Keratinocyte (primary cell): ENCODE measurements at regions not wholly inside any gene's neighbourhood (a gene's known extent, or its start where the extent isn't known, plus 50 kb on each side); places are given as distances from the start of the nearest gene placed in this dataset.

ENCODE experiments used
- DNase-seq: peaks from one replicate; pipeline ENCODE4 v3.0.0-alpha.2; 2011; ENCODE audit warnings: low read depth, missing footprints, low spot score
- FAIRE-seq: peaks from 2 replicates; lab custom pipeline; 2011; peaks lifted over from hg19 to GRCh38; lab: Jason Lieb, UNC
- H2AFZ ChIP-seq: 2 replicates; pipeline ENCODE4 v1.6.0; 2012; ENCODE audit warnings: low read length, control low read depth, inconsistent platforms; ENCODE audit not compliant: control insufficient read depth
- H3K27ac ChIP-seq: 2 replicates; pipeline ENCODE4 v1.5.1; 2011; ENCODE audit warnings: low read length; ENCODE audit not compliant: control insufficient read depth, insufficient read depth
- H3K27me3 ChIP-seq: 3 replicates; pipeline ENCODE4 v1.6.0; 2011; ENCODE audit warnings: low read length; ENCODE audit not compliant: control insufficient read depth, insufficient read depth; ENCODE audit errors: extremely low read depth
- H3K36me3 ChIP-seq, 2 experiments: 2 replicates in 1 of 2; 3 replicates in 1 of 2; pipeline ENCODE4 v1.5.1; 2011; ENCODE audit warnings: low read length in 2 of 2, mild to moderate bottlenecking in 1 of 2; ENCODE audit not compliant: control insufficient read depth in 2 of 2, insufficient read depth in 2 of 2; ENCODE audit errors: extremely low read depth in 1 of 2
- H3K4me1 ChIP-seq: 3 replicates; pipeline ENCODE4 v1.5.1; 2011; ENCODE audit warnings: low read length; ENCODE audit not compliant: control insufficient read depth, insufficient read depth; ENCODE audit errors: extremely low read depth
- H3K4me2 ChIP-seq: 3 replicates; pipeline ENCODE4 v1.6.0; 2011; ENCODE audit warnings: low read depth, low read length; ENCODE audit not compliant: control insufficient read depth, insufficient read depth; ENCODE audit errors: extremely low read depth
- H3K4me3 ChIP-seq, 3 experiments: fragments of 200-600 bp in 1 of 3; sonication (generic) in 1 of 3; 2 replicates in 2 of 3; 3 replicates in 1 of 3; pipeline ENCODE4 v1.5.1; 2011 to 2016; ENCODE audit warnings: low read length in 3 of 3, mild to moderate bottlenecking in 3 of 3, control low read depth in 2 of 3, inconsistent platforms in 1 of 3, low read depth in 1 of 3, mixed read lengths in 1 of 3, mixed run types in 1 of 3, moderate library complexity in 1 of 3; ENCODE audit not compliant: control insufficient read depth in 2 of 3, insufficient read depth in 2 of 3; ENCODE audit errors: extremely low read depth in 1 of 3
- H3K79me2 ChIP-seq: 2 replicates; pipeline ENCODE4 v1.6.0; 2012; ENCODE audit warnings: low read length; ENCODE audit not compliant: control insufficient read depth, insufficient read depth
- H3K9ac ChIP-seq: 3 replicates; pipeline ENCODE4 v1.6.0; 2011; ENCODE audit warnings: low read length; ENCODE audit not compliant: control insufficient read depth, insufficient read depth; ENCODE audit errors: extremely low read depth
- H3K9me1 ChIP-seq: 3 replicates; pipeline ENCODE4 v1.6.0; 2011; ENCODE audit warnings: low read length; ENCODE audit not compliant: control insufficient read depth, insufficient read depth; ENCODE audit errors: extremely low read depth
- H3K9me3 ChIP-seq: 2 replicates; pipeline ENCODE4 v1.5.1; 2012; ENCODE audit warnings: low read depth, low read length; ENCODE audit not compliant: control insufficient read depth
- H4K20me1 ChIP-seq: 3 replicates; pipeline ENCODE4 v1.6.0; 2011; ENCODE audit warnings: low read length; ENCODE audit not compliant: control insufficient read depth, insufficient read depth; ENCODE audit errors: extremely low read depth
- EZH2 ChIP-seq: IDR thresholded peaks from one replicate; pipeline ENCODE4 v1.6.1; 2012; ENCODE audit warnings: inconsistent platforms, mild to moderate bottlenecking, low read length, moderate library complexity
- dilution Hi-C: fragments of 300-500 bp; cut with MboI; formaldehyde crosslinking; loops from one replicate; pipeline ENCODE4 v1.7.0; 2020; ENCODE audit warnings: low sequenced_read_pairs; ENCODE audit not compliant: extremely low pct_ligation_motif_present
- TF ChIP-seq, protein P1 (sequence below), 3 experiments: IDR thresholded peaks in 1 of 3; conservative IDR thresholded peaks in 1 of 3; optimal IDR thresholded peaks in 1 of 3; 2 replicates in 2 of 3; 3 replicates in 1 of 3; pipeline versions ENCODE3 to v1.5.1; 2011; ENCODE audit warnings: low read length in 3 of 3, mild to moderate bottlenecking in 3 of 3, moderate library complexity in 2 of 3, control low read depth in 1 of 3, inconsistent platforms in 1 of 3; ENCODE audit not compliant: insufficient read depth in 2 of 3; ENCODE audit errors: extremely low read depth in 1 of 3

DNA sequence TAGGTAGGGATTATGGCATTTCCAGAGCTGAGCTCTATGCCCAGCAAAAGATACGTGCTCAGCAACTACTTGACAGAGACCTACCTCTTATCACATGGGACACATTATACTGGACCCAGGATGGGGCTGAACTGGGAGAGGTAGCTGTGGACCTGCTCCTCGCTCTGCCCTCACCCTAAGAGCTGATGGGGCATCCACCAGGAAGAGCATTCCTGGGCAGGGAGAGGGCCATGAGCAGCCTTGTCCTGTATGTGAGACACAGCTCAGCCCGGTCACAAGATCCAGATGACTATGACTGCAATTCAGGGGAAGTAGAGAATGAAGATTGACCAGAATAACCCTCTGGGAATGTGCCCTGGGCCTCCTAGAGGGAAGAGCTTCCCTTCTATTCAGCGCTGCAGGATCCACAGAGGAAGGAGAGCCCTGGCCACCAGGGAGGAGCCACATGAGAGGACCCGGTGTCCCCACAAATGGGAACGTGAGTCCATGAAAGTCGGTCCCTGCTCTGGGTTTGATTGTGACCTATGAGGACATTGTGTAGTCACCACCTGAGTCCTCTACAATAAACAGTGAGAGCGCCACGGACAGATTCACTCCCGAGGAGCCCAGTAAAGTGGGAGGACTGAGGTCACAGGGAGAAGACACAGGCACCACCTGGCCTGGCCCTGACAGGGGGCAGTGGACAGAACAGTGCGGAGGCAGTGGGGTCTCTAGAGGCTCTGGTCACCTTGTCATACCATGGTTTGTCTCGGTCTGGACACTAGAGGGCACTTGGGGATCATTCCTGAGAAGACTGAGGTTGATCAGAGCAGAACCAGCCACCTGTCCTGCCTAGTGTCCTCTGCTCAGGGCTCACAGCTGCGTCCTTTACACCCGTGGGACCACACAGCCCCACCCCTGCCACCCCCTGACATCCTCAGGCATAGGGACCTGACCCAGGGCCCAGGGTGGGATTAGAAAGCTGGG is 99.5 kb downstream of the ZNF280B start:
- Histone ChIP-seq H4K20me1 (no peaks in the 10 kb centered on the region), H3K4me3 (no peak overlapping the region), H3K9me1 (no peaks in the 10 kb centered on the region), H3K9me3 (no peaks in the 10 kb centered on the region), H3K4me2 (no peak overlapping the region), H3K79me2 (no peaks in the 10 kb centered on the region), H3K36me3 (no peaks in the 10 kb centered on the region), H3K9ac (no peak overlapping the region), H3K4me1 (no peaks in the 10 kb centered on the region), H2AFZ (no peak overlapping the region), H3K27me3 (peaks cover 9% of the 10 kb centered on the region), H3K27ac (no peak overlapping the region)
- DNase-seq (no peak), FAIRE-seq (no peak)
- dilution Hi-C loops = no loop called here
- TF ChIP-seq, protein P1, sequence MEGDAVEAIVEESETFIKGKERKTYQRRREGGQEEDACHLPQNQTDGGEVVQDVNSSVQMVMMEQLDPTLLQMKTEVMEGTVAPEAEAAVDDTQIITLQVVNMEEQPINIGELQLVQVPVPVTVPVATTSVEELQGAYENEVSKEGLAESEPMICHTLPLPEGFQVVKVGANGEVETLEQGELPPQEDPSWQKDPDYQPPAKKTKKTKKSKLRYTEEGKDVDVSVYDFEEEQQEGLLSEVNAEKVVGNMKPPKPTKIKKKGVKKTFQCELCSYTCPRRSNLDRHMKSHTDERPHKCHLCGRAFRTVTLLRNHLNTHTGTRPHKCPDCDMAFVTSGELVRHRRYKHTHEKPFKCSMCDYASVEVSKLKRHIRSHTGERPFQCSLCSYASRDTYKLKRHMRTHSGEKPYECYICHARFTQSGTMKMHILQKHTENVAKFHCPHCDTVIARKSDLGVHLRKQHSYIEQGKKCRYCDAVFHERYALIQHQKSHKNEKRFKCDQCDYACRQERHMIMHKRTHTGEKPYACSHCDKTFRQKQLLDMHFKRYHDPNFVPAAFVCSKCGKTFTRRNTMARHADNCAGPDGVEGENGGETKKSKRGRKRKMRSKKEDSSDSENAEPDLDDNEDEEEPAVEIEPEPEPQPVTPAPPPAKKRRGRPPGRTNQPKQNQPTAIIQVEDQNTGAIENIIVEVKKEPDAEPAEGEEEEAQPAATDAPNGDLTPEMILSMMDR (optimal IDR thresholded peaks at IDR 0.05 in 1 of 3, IDR thresholded peaks at IDR 0.05 in 1 of 3, conservative IDR thresholded peaks at IDR 0.05 in 1 of 3; ENCODE audit: extremely low read depth in 1 of 3, insufficient read depth in 2 of 3, low read length in 3 of 3) = peak; percentile 36 to 59 (median 50)
- TF ChIP-seq EZH2 = no peak

DNA sequence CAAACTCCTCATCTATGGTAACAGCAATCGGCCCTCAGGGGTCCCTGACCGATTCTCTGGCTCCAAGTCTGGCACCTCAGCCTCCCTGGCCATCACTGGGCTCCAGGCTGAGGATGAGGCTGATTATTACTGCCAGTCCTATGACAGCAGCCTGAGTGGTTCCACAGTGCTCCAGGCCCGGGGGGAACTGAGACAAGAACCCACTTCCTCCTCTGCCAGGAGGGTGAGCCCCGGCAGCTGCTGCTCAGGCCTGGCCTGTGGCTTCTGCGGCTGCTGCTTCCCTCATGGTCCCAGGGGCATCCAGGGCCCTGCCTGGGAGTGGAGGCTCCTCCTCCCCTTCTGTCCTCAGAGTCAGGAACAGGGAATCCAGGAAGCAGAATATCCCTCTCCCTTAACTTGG is 98.4 kb downstream of the ZNF280B start:
- no peaks in the 10 kb centered on the region for H3K79me2 ChIP-seq
- peaks cover 9% of the 10 kb centered on the region for H3K27me3 ChIP-seq
- H3K9me3 ChIP-seq = no peaks in the 10 kb centered on the region
- no peak for FAIRE-seq
- H3K4me2 ChIP-seq = no peak overlapping the region
- TF ChIP-seq, protein P1 (optimal IDR thresholded peaks at IDR 0.05 in 1 of 3, IDR thresholded peaks at IDR 0.05 in 1 of 3, conservative IDR thresholded peaks at IDR 0.05 in 1 of 3; ENCODE audit: extremely low read depth in 1 of 3, insufficient read depth in 2 of 3, low read length in 3 of 3) = no peak
- TF ChIP-seq EZH2 = no peak
- H3K4me1 ChIP-seq = no peaks in the 10 kb centered on the region
- no peaks in the 10 kb centered on the region for H4K20me1 ChIP-seq
- H3K9me1 ChIP-seq = no peaks in the 10 kb centered on the region
- no peak overlapping the region for H3K27ac ChIP-seq
- H2AFZ ChIP-seq = no peak overlapping the region
- dilution Hi-C loops = no loop called here
- no peak overlapping the region for H3K9ac ChIP-seq
- no peak overlapping the region for H3K4me3 ChIP-seq
- no peaks in the 10 kb centered on the region for H3K36me3 ChIP-seq
- no peak for DNase-seq
